HepG2 (cell line): ENCODE measurements at regions not wholly inside any gene's neighbourhood (a gene's known extent, or its start where the extent isn't known, plus 50 kb on each side); places are given as distances from the start of the nearest gene placed in this dataset.

Experiments
- ATAC-seq: fragments of 200-7000 bp; cut with Tn5 transposase; 3 replicates; pipeline ENCODE4 v1.9.1; 2020; ENCODE audit warnings: mild to moderate bottlenecking, moderate library complexity
- BruUV-seq: library from RNA; stranded (reverse); fragments of 400-500 nt; replicated peaks from 2 replicates; lab custom pipeline; 2021; lab: Mats Ljungman, UMichigan
- CTCF ChIA-PET: fragments of 300-600 bp; formaldehyde crosslinking; extraction: SDS; loops from one replicate; lab custom pipeline; 2021; ENCODE audit warnings: low total read pairs, inconsistent platforms, low intra/inter-chr PET ratio; lab: Yijun Ruan, JAX
- POLR2A ChIA-PET: fragments of 350-600 bp; sonication (Branson Sonifier 250); formaldehyde crosslinking; loops from one replicate; lab custom pipeline; 2020; ENCODE audit warnings: antibody characterized with exemption, inconsistent platforms; lab: Yijun Ruan, JAX
- DNase-seq: peaks from one replicate; pipeline ENCODE4 v3.0.0-alpha.2; 2015; ENCODE audit warnings: low spot score
- FAIRE-seq: peaks from 3 replicates; lab custom pipeline; 2011; peaks lifted over from hg19 to GRCh38; lab: Jason Lieb, UNC
- H2AFZ ChIP-seq: one replicate; pipeline ENCODE4 v1.6.1; 2011; ENCODE audit warnings: low read length, inconsistent platforms
- H3K27ac ChIP-seq: fragments of 300-600 bp; 3 replicates; pipeline ENCODE4 v1.8.0; 2011; ENCODE audit warnings: mixed run types, mild to moderate bottlenecking, mixed read lengths, low read length, inconsistent platforms; ENCODE audit not compliant: insufficient read depth; ENCODE audit errors: extremely low read length
- H3K27me3 ChIP-seq, 2 experiments: fragments of 200-600 bp in 1 of 2; 2 replicates in 1 of 2; 3 replicates in 1 of 2; pipeline versions ENCODE4 v1.6.0 to v1.8.0; 2011; ENCODE audit warnings: low read length in 2 of 2, mild to moderate bottlenecking in 2 of 2, moderate library complexity in 2 of 2, inconsistent platforms in 1 of 2; ENCODE audit not compliant: insufficient read depth in 2 of 2, control insufficient read depth in 1 of 2
- H3K36me3 ChIP-seq, 2 experiments: fragments of 200-600 bp in 1 of 2; replicated peaks in 1 of 2; 2 replicates in 1 of 2; 3 replicates in 1 of 2; pipeline versions ENCODE4 v1.5.1 to v1.8.0; 2011; ENCODE audit warnings: low read length in 2 of 2, inconsistent platforms in 1 of 2; ENCODE audit not compliant: insufficient read depth in 2 of 2, control insufficient read depth in 1 of 2
- H3K4me1 ChIP-seq: 2 replicates; pipeline ENCODE4 v1.5.1; 2012; ENCODE audit warnings: low read length, inconsistent platforms; ENCODE audit not compliant: insufficient read depth
- H3K4me2 ChIP-seq: 2 replicates; pipeline ENCODE4 v1.6.0; 2011; ENCODE audit warnings: low read depth, low read length, inconsistent platforms
- H3K4me3 ChIP-seq, 3 experiments: fragments of 200-600 bp in 1 of 3; sonication (generic), shearing (Covaris generic) in 1 of 3; replicated peaks in 1 of 3; 2 replicates each; pipeline ENCODE4 v1.5.1; 2011 to 2016; ENCODE audit warnings: low read length in 3 of 3, inconsistent platforms in 2 of 3, low read depth in 2 of 3, mild to moderate bottlenecking in 2 of 3, control low read depth in 1 of 3, mixed read lengths in 1 of 3; ENCODE audit not compliant: insufficient read depth in 1 of 3
- H3K79me2 ChIP-seq: one replicate; pipeline ENCODE4 v1.6.1; 2011; ENCODE audit warnings: low read length, inconsistent platforms; ENCODE audit not compliant: insufficient read depth
- H3K9ac ChIP-seq: 2 replicates; pipeline ENCODE4 v1.6.0; 2011; ENCODE audit warnings: mild to moderate bottlenecking, low read depth, low read length, inconsistent platforms; ENCODE audit not compliant: insufficient read depth
- H3K9me3 ChIP-seq: 2 replicates; pipeline ENCODE4 v1.5.1; 2012; ENCODE audit warnings: mild to moderate bottlenecking, low read length
- H4K20me1 ChIP-seq: 2 replicates; pipeline ENCODE4 v1.6.0; 2011; ENCODE audit warnings: inconsistent platforms, mild to moderate bottlenecking, low read length, moderate library complexity; ENCODE audit not compliant: insufficient read depth
- AHR ChIP-seq: IDR thresholded peaks from 2 replicates; pipeline ENCODE4 v1.6.1; 2018; ENCODE audit warnings: missing genetic modification reagents, missing compliant biosample characterization
- CREM ChIP-seq, 2 experiments: sonication (generic) in 1 of 2; formaldehyde crosslinking in 1 of 2; IDR thresholded peaks; 2 replicates each; pipeline versions ENCODE4 v1.4.0 to v1.6.1; 2016 to 2020; ENCODE audit warnings: antibody characterized with exemption in 1 of 2, mild to moderate bottlenecking in 1 of 2, missing genetic modification reagents in 1 of 2
- GATAD2A ChIP-seq: IDR thresholded peaks from 2 replicates; pipeline ENCODE4 v1.6.1; 2016
- MEIS2 ChIP-seq: sonication (generic); formaldehyde crosslinking; IDR thresholded peaks from 2 replicates; pipeline ENCODE4 v1.9.0; 2021; ENCODE audit warnings: mild to moderate bottlenecking, missing genetic modification reagents
- MTA1 ChIP-seq: sonication (generic); formaldehyde crosslinking; IDR thresholded peaks from 2 replicates; pipeline ENCODE4 v1.4.0; 2020; ENCODE audit warnings: missing genetic modification reagents, mild to moderate bottlenecking, borderline replicate concordance
- SALL2 ChIP-seq: sonication (generic); formaldehyde crosslinking; IDR thresholded peaks from 2 replicates; pipeline ENCODE4 v1.8.1; 2023; ENCODE audit warnings: mild to moderate bottlenecking, missing genetic modification reagents, inconsistent platforms
- SIX1 ChIP-seq: sonication (generic); formaldehyde crosslinking; IDR thresholded peaks from 2 replicates; pipeline ENCODE4 v1.4.0; 2020; ENCODE audit warnings: missing genetic modification reagents, borderline replicate concordance
- TARDBP ChIP-seq: sonication (generic); formaldehyde crosslinking; IDR thresholded peaks from 2 replicates; pipeline ENCODE4 v1.8.0; 2022; ENCODE audit warnings: mild to moderate bottlenecking, missing genetic modification reagents
- TOE1 ChIP-seq: sonication (generic); formaldehyde crosslinking; IDR thresholded peaks from 2 replicates; pipeline ENCODE4 v1.4.0; 2020; ENCODE audit warnings: mild to moderate bottlenecking, missing genetic modification reagents
- ZBTB38 ChIP-seq: sonication (generic); formaldehyde crosslinking; IDR thresholded peaks from 2 replicates; pipeline ENCODE4 v1.5.1; 2020; ENCODE audit warnings: mild to moderate bottlenecking, missing genetic modification reagents
- ZFP82 ChIP-seq: sonication (generic); formaldehyde crosslinking; IDR thresholded peaks from 2 replicates; pipeline ENCODE4 v1.5.1; 2020; ENCODE audit warnings: mild to moderate bottlenecking, missing genetic modification reagents, borderline replicate concordance
- ZIK1 ChIP-seq: sonication (generic); formaldehyde crosslinking; IDR thresholded peaks from 2 replicates; pipeline ENCODE4 v1.5.0; 2020; ENCODE audit warnings: mild to moderate bottlenecking, low read depth, missing genetic modification reagents, borderline replicate concordance
- ZNF367 ChIP-seq: sonication (generic); formaldehyde crosslinking; IDR thresholded peaks from 2 replicates; pipeline ENCODE4 v1.4.0; 2020; ENCODE audit warnings: missing genetic modification reagents, borderline replicate concordance
- ZNF589 ChIP-seq: sonication (generic); formaldehyde crosslinking; conservative IDR thresholded peaks from 2 replicates; pipeline ENCODE4 v1.8.0; 2022; ENCODE audit warnings: mild to moderate bottlenecking, moderate library complexity, missing genetic modification reagents
- ZNF629 ChIP-seq: sonication (generic); formaldehyde crosslinking; conservative IDR thresholded peaks from 2 replicates; pipeline ENCODE4 v1.5.0; 2020; ENCODE audit warnings: missing genetic modification reagents
- ZNF644 ChIP-seq: IDR thresholded peaks from 2 replicates; pipeline ENCODE4 v1.6.1; 2016; ENCODE audit warnings: low read depth
- WGBS: methylation state at CpG from one replicate; pipeline ENCODE4 v1.1.6; 2017; ENCODE audit warnings: low lambda C conversion rate; 5-methylcytosine and 5-hydroxymethylcytosine counted together
- in situ Hi-C: cut with HindIII; loops from 2 replicates; pipeline ENCODE4 v1.10.0; 2017; ENCODE audit warnings: low pct_unique_long_range_greater_than_20kb; ENCODE audit not compliant: extremely low pct_ligation_motif_present
- intact Hi-C: fragments of 100-400 bp; cut with micrococcal nuclease; formaldehyde crosslinking; loops from one replicate; pipeline ENCODE4 v1.10.0; 2022; ENCODE audit not compliant: unreplicated experiment
- TF ChIP-seq, protein P1 (sequence below): sonication (generic); formaldehyde crosslinking; IDR thresholded peaks from 2 replicates; pipeline ENCODE4 v1.9.0; 2022; ENCODE audit warnings: missing genetic modification reagents, mild to moderate bottlenecking, borderline replicate concordance
- TF ChIP-seq, protein P2 (sequence below): IDR thresholded peaks from 2 replicates; pipeline ENCODE4 v1.6.1; 2016; ENCODE audit warnings: mild to moderate bottlenecking
- TF ChIP-seq, protein P3 (sequence below): sonication (generic); formaldehyde crosslinking; IDR thresholded peaks from 2 replicates; pipeline ENCODE4 v1.5.1; 2020; ENCODE audit warnings: mild to moderate bottlenecking, missing genetic modification reagents, borderline replicate concordance

DNA sequence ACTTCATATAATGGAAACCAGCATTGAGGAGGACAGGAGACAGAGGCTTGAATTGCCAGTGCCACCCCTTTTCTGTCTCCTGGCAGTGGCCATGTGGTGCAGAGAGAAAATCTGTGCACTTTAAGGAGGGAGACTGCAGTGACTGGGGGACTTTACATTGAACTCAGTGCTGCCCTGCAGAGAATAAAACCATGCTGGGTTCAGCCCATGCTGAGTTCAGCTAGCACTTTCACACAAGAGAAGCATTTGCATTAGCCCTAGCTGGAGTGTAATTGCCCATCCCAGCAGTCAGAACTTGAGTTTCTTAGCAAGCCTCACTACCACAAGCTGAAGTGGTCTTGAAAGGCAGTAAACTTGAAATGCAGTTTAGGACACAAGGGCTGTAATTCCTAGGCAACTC is 677.5 kb downstream of the ZPLD1 start:
- intact Hi-C loops: no loop called here
- ChIA-PET POLR2A (no interaction called here), CTCF (no interaction called here)

DNA sequence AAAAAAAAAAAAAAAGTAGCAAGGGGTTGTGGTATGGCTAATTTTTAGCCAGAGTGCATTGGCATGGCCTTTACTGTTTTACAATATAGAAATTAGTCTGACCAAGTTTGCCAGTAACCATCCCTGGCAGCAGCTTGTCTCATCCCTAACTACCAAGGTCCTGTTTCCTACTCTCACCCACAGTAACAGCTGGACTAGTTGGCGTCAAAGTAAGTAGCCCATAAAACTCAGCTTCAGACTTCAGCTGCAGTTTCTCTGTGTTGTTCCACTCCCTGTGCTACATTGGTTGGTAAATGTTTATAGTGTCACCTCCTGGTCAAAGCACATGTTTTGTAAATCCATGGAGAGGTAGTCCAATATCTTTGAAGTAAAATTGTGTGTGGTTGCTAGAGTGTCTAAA is 691.3 kb downstream of the ZPLD1 start:
- Histone ChIP-seq H3K9me3 (no peaks in the 10 kb centered on the region), H4K20me1 (no peaks in the 10 kb centered on the region), H3K4me1 (no peaks in the 10 kb centered on the region), H3K4me3 (no peak overlapping the region), H2AFZ (no peak overlapping the region), H3K27ac (no peak overlapping the region), H3K79me2 (no peaks in the 10 kb centered on the region), H3K36me3 (no peaks in the 10 kb centered on the region), H3K27me3 (no peaks in the 10 kb centered on the region), H3K4me2 (no peak overlapping the region), H3K9ac (no peak overlapping the region)
- intact Hi-C loops (loop anchor here (10.0 kb wide), 1 partner anchor 451 kb away; no protein-coding TSS in a partner anchor), in situ Hi-C loops (no loop called here)
- no TSS peak for BruUV-seq
- FAIRE-seq (no peak), ATAC-seq (no peak), DNase-seq (no peak)
- ChIA-PET CTCF (no interaction called here), POLR2A (no interaction called here)
- 0% methylated on average over 1 of the region's 1 CpG for WGBS
- no peak for TF ChIP-seq ZNF589 (CRISPR knock-in tag)
- TF ChIP-seq TARDBP (CRISPR knock-in tag): no peak
- TF ChIP-seq ZIK1 (CRISPR knock-in tag): no peak
- TF ChIP-seq, protein P1, sequence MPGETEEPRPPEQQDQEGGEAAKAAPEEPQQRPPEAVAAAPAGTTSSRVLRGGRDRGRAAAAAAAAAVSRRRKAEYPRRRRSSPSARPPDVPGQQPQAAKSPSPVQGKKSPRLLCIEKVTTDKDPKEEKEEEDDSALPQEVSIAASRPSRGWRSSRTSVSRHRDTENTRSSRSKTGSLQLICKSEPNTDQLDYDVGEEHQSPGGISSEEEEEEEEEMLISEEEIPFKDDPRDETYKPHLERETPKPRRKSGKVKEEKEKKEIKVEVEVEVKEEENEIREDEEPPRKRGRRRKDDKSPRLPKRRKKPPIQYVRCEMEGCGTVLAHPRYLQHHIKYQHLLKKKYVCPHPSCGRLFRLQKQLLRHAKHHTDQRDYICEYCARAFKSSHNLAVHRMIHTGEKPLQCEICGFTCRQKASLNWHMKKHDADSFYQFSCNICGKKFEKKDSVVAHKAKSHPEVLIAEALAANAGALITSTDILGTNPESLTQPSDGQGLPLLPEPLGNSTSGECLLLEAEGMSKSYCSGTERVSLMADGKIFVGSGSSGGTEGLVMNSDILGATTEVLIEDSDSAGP (CRISPR knock-in tag): no peak
- no peak for TF ChIP-seq SALL2 (CRISPR knock-in tag)
- TF ChIP-seq, protein P2, sequence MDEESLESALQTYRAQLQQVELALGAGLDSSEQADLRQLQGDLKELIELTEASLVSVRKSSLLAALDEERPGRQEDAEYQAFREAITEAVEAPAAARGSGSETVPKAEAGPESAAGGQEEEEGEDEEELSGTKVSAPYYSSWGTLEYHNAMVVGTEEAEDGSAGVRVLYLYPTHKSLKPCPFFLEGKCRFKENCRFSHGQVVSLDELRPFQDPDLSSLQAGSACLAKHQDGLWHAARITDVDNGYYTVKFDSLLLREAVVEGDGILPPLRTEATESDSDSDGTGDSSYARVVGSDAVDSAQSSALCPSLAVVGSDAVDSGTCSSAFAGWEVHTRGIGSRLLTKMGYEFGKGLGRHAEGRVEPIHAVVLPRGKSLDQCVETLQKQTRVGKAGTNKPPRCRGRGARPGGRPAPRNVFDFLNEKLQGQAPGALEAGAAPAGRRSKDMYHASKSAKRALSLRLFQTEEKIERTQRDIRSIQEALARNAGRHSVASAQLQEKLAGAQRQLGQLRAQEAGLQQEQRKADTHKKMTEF (CRISPR knock-in tag): no peak
- no peak for TF ChIP-seq AHR
- TF ChIP-seq CREM (IDR thresholded peaks at IDR 0.05): no peak
- TF ChIP-seq CREM (CRISPR knock-in tag; IDR thresholded peaks at IDR 0.05): no peak

More for the DNA sequence above, 677.5 kb downstream of the ZPLD1 start:
- Histone ChIP-seq H3K27ac (no peak overlapping the region), H4K20me1 (no peaks in the 10 kb centered on the region), H2AFZ (no peak overlapping the region), H3K4me3 (no peak overlapping the region), H3K27me3 (no peaks in the 10 kb centered on the region), H3K9ac (no peak overlapping the region), H3K36me3 (no peaks in the 10 kb centered on the region), H3K79me2 (no peaks in the 10 kb centered on the region), H3K4me1 (no peaks in the 10 kb centered on the region), H3K9me3 (peaks cover 31% of the 10 kb centered on the region), H3K4me2 (no peak overlapping the region)
- FAIRE-seq (no peak), DNase-seq (no peak), ATAC-seq (no peak)
- in situ Hi-C loops: no loop called here
- TF ChIP-seq ZNF644 (CRISPR knock-in tag) (no peak), SIX1 (CRISPR knock-in tag) (no peak), ZBTB38 (CRISPR knock-in tag) (no peak), TOE1 (CRISPR knock-in tag) (no peak), MTA1 (CRISPR knock-in tag) (no peak), ZNF367 (CRISPR knock-in tag) (no peak), ZNF629 (CRISPR knock-in tag) (no peak), ZFP82 (no peak), GATAD2A (no peak), MEIS2 (no peak)
- TF ChIP-seq, protein P3, sequence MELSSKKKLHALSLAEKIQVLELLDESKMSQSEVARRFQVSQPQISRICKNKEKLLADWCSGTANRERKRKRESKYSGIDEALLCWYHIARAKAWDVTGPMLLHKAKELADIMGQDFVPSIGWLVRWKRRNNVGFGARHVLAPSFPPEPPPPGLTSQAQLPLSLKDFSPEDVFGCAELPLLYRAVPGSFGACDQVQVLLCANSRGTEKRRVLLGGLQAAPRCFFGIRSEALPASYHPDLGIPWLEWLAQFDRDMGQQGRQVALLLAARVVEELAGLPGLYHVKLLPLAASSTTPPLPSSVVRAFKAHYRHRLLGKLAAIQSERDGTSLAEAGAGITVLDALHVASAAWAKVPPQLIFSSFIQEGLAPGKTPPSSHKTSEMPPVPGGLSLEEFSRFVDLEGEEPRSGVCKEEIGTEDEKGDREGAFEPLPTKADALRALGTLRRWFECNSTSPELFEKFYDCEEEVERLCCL: no peak
- no TSS peak for BruUV-seq
